ENCODE measurements at regions not wholly inside any gene's neighbourhood (a gene's known extent, or its start where the extent isn't known, plus 50 kb on each side); places are given as distances from the start of the nearest gene placed in this dataset.
"Not testable (repeated sequence)": the region's sequence is repeated elsewhere in the genome, so short reads cannot be mapped to it uniquely, and the experiment has no call there.

GRCh38 chr2:34703292-34703691 lies 1104.2 kb upstream of the FAM98A start:
- TF ChIP-seq CTCF (IDR thresholded peaks at IDR 0.05) = no peak
- DNase-seq (ENCODE audit: low spot score) = no peak
- no peak for ATAC-seq (ENCODE audit: low FRiP score)

GRCh38 chr2:34702391-34702790 lies 1103.3 kb upstream of the FAM98A start:
- DNase-seq (ENCODE audit: low spot score); ATAC-seq (ENCODE audit: low FRiP score): not testable (repeated sequence)

GRCh38 chr2:34677591-34677990 lies 1078.5 kb upstream of the FAM98A start:
- not testable (repeated sequence) for ATAC-seq (ENCODE audit: low FRiP score); DNase-seq (ENCODE audit: low spot score)

GRCh38 chr2:34677119-34677531 lies 1078.0 kb upstream of the FAM98A start:
- not testable (repeated sequence) for DNase-seq (ENCODE audit: low spot score); ATAC-seq (ENCODE audit: low FRiP score)

GRCh38 chr2:34670482-34670881 lies 1071.4 kb upstream of the FAM98A start:
- no peak for TF ChIP-seq CTCF (IDR thresholded peaks at IDR 0.05)
- ATAC-seq (ENCODE audit: low FRiP score) = no peak

GRCh38 chr2:34666821-34667220 lies 1067.7 kb upstream of the FAM98A start:
- ATAC-seq (ENCODE audit: low FRiP score) = no peak
- no peak for TF ChIP-seq CTCF (IDR thresholded peaks at IDR 0.05)
- no peak for DNase-seq (ENCODE audit: low spot score)

More at GRCh38 chr2:34670482-34670881, 1071.4 kb upstream of the FAM98A start:
- DNase-seq (ENCODE audit: low spot score) = no peak

- no peak for DNase-seq (ENCODE audit: low spot score)
- TF ChIP-seq CTCF (IDR thresholded peaks at IDR 0.05) = no peak
- no peak for ATAC-seq (ENCODE audit: low FRiP score)
Observed at GRCh38 chr2:34664266-34664665, 1065.2 kb upstream of the FAM98A start.

GRCh38 chr2:34663314-34663713 lies 1064.2 kb upstream of the FAM98A start:
- DNase-seq (ENCODE audit: low spot score) (no peak), ATAC-seq (ENCODE audit: low FRiP score) (no peak)
- TF ChIP-seq CTCF (IDR thresholded peaks at IDR 0.05) = no peak

- no peak for DNase-seq (ENCODE audit: low spot score)
- TF ChIP-seq CTCF (IDR thresholded peaks at IDR 0.05) = no peak
- no peak for ATAC-seq (ENCODE audit: low FRiP score)
Observed at GRCh38 chr2:34660741-34661140, 1061.6 kb upstream of the FAM98A start.

Data from omental fat pad (tissue), 3 donors.